B cell (primary cell): ENCODE measurements at regions not wholly inside any gene's neighbourhood (a gene's known extent, or its start where the extent isn't known, plus 50 kb on each side); places are given as distances from the start of the nearest gene placed in this dataset.

Source experiments
- CTCF ChIP-seq: fragments of 200-600 bp; IDR thresholded peaks from one replicate; pipeline ENCODE4 v1.8.0; 2022; ENCODE audit warnings: antibody characterized with exemption, mild to moderate bottlenecking
- EZH2 ChIP-seq: IDR thresholded peaks from 2 replicates; pipeline ENCODE4 v1.6.1; 2012; ENCODE audit warnings: borderline replicate concordance, low read depth, mild to moderate bottlenecking, moderate library complexity, low read length; ENCODE audit not compliant: insufficient read depth, poor library complexity, severe bottlenecking

DNA sequence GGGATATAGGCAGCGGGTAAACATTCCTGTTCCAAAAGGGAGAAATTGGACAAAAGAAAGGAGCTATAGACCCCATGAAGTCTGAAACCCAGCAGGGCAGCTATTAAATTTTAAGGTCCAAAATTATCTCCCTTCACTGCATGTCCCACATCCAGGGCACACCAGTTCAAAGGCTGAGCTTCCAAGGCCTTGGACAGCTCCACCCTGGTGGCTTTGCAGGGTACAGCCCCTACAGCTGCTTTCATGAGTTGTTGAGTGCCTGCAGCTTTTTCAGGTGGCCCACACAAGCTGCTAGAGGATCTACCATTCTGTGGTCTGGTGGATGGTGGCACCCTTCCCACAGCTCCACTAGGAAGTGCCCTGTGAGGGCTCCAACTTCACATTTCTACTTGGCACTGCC lies 662.5 kb upstream of the PKN2 start:
- TF ChIP-seq CTCF (no peak), EZH2 (no peak)
